IPS-18c (cell line): ENCODE measurements at regions not wholly inside any gene's neighbourhood (a gene's known extent, or its start where the extent isn't known, plus 50 kb on each side); places are given as distances from the start of the nearest gene placed in this dataset.

Experiments
- H3K4me3 ChIP-seq: 2 replicates; pipeline ENCODE4 v1.7.0; 2013; ENCODE audit warnings: low read depth, mild to moderate bottlenecking, low read length, moderate library complexity; ENCODE audit not compliant: insufficient read depth
- H3K9me3 ChIP-seq: one replicate; pipeline ENCODE4 v1.6.1; 2013; ENCODE audit warnings: mild to moderate bottlenecking, low read length, moderate library complexity; ENCODE audit not compliant: control insufficient read depth, insufficient read depth

- no peaks in the 10 kb centered on the region for H3K9me3 ChIP-seq
Observed at GRCh38 chrX:113977887-113978286, 606.0 kb upstream of the HTR2C start.

DNA sequence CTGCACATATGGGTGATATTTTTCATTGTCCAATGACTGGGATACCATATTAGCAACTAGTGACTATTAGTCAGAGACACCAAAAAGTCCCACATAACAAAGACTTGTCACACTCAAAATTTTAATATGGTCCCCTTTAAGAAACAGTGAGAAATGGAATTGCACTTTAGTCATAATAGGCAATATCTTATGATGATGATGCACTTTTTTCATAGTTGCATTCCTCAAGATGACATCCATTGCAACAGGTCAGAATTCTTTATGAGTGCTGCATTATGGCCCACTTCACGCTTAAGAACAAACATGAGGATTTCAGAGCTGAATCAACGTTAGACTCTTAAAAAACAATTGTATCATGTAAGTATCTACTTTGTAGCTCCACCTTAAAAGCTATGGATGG lies 608.4 kb upstream of the HTR2C start:
- no peaks in the 10 kb centered on the region for H3K9me3 ChIP-seq
- no peak overlapping the region for H3K4me3 ChIP-seq

More at GRCh38 chrX:113977887-113978286, 606.0 kb upstream of the HTR2C start:
- H3K4me3 ChIP-seq = no peak overlapping the region

DNA sequence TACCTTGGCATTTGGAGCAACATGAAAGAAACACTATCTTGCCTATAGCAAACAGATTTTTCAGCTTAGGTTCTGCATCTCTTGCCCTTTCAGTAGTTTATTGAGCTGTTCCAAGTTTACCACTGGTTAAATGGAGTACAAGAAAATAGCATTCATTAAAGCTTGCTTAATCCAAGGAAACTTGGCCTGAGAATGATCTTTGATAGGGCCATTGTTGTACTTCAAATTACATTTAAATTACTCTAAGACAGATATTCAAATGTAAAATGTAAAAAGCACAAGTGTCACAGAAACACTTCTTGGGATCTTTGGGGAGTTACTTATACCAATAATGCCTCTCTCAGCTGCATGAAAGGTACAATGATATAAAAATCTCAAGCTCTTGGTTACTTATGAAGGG lies 609.0 kb upstream of the HTR2C start:
- H3K9me3 ChIP-seq = no peaks in the 10 kb centered on the region
- no peak overlapping the region for H3K4me3 ChIP-seq

GRCh38 chrX:113973706-113974105 lies 610.2 kb upstream of the HTR2C start:
- H3K9me3 ChIP-seq = no peaks in the 10 kb centered on the region
- H3K4me3 ChIP-seq = no peak overlapping the region

GRCh38 chrX:113966791-113967190 lies 617.1 kb upstream of the HTR2C start:
- Histone ChIP-seq H3K9me3 (no peaks in the 10 kb centered on the region), H3K4me3 (no peak overlapping the region)

GRCh38 chrX:113962343-113962742 lies 621.5 kb upstream of the HTR2C start:
- H3K9me3 ChIP-seq = no peaks in the 10 kb centered on the region
- no peak overlapping the region for H3K4me3 ChIP-seq

- Histone ChIP-seq H3K9me3 (no peaks in the 10 kb centered on the region), H3K4me3 (no peak overlapping the region)
Observed at GRCh38 chrX:113959912-113960626, 623.8 kb upstream of the HTR2C start.

- Histone ChIP-seq H3K9me3 (no peaks in the 10 kb centered on the region), H3K4me3 (no peak overlapping the region)
Observed at GRCh38 chrX:113956936-113957335, 627.0 kb upstream of the HTR2C start.

DNA sequence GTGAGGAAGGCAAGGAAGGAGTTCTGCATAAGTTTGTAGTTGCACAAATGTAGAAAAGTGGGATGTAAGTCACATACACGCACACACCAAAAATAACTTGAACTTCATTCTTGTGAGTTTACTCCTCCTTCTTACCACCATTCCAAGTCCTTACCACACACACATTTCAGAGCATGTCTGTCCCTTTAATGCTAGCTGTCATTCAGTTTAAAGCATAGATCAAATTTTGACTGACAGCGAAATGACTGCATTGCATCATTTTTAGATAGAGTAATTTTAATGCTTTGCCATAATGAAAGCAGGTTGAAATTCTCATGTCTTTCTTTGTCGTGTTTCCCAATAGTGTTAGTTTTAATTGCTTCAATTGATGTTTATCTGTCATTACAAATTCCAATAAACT lies 629.6 kb upstream of the HTR2C start:
- Histone ChIP-seq H3K9me3 (no peaks in the 10 kb centered on the region), H3K4me3 (no peak overlapping the region)

GRCh38 chrX:113950081-113950678 lies 633.7 kb upstream of the HTR2C start:
- H3K4me3 ChIP-seq = no peak overlapping the region
- H3K9me3 ChIP-seq = no peaks in the 10 kb centered on the region

GRCh38 chrX:113947548-113947947 lies 636.3 kb upstream of the HTR2C start:
- Histone ChIP-seq H3K4me3 (no peak overlapping the region), H3K9me3 (no peaks in the 10 kb centered on the region)

GRCh38 chrX:113935518-113935917 lies 648.4 kb upstream of the HTR2C start:
- no peak overlapping the region for H3K4me3 ChIP-seq
- H3K9me3 ChIP-seq = no peaks in the 10 kb centered on the region

- Histone ChIP-seq H3K4me3 (no peak overlapping the region), H3K9me3 (no peaks in the 10 kb centered on the region)
Observed at GRCh38 chrX:113933931-113934330, 650.0 kb upstream of the HTR2C start.

DNA sequence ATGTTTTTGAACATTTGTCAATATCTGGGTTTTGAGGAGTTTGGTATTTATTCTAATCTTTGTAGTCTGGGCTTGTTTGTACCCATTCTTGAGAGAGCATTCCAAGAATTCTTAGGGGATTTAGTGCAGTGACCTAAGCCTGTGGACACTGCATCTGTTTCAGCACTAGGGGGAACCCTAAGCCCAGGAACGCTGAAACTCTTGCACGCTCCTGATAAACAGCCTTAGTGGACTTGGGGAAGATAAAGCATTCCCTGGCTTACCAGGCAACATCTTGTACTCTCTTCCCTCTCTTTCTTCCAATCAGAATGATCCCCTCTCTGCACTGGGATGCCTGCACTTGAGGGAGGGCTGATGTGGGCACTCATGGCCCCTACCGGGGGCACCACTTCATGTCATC lies 654.9 kb upstream of the HTR2C start:
- Histone ChIP-seq H3K4me3 (no peak overlapping the region), H3K9me3 (no peaks in the 10 kb centered on the region)

- H3K4me3 ChIP-seq = no peak overlapping the region
- no peaks in the 10 kb centered on the region for H3K9me3 ChIP-seq
Observed at GRCh38 chrX:113920661-113921060, 663.2 kb upstream of the HTR2C start.

GRCh38 chrX:113919387-113919786 lies 664.5 kb upstream of the HTR2C start:
- no peak overlapping the region for H3K4me3 ChIP-seq
- no peaks in the 10 kb centered on the region for H3K9me3 ChIP-seq

DNA sequence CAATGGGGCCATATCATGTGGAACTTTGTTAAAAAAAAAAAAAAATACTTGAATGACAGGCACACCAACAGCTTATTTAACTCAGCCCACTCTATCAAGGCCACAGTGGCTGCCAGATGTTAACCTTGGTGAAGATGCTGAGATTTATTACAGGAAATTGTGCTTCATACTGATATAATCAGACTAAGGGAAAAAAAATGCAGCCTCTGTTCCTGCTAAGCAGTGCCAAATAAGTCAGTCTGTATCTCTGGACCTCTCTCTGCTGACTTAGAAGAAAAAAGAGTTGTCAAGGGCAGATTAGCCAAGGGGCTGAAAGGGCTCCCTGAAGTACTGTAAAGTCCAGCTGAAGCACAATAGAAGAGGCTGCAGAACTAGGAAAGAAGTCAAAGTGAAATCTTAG lies 677.7 kb upstream of the HTR2C start:
- H3K4me3 ChIP-seq = no peak overlapping the region
- no peaks in the 10 kb centered on the region for H3K9me3 ChIP-seq

DNA sequence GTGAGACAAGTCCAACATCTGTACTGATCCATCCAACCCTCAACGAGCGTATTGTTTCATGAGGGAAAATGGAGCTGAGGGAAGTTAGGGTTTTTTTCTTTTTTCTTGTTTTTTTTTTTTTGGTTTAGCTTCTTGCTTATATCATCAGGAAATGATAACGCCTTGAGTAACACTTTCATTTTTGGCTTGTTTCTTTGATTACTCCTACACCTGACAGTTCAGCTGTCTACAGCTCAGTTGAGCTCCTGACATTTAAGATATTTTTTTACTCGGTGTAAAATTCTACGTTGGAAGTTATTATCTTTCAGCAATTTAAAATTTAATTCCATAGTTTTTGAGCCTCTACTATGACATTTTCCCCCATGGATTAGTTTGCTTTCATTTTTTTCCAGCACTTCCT lies 691.0 kb upstream of the HTR2C start:
- no peak overlapping the region for H3K4me3 ChIP-seq
- no peaks in the 10 kb centered on the region for H3K9me3 ChIP-seq

DNA sequence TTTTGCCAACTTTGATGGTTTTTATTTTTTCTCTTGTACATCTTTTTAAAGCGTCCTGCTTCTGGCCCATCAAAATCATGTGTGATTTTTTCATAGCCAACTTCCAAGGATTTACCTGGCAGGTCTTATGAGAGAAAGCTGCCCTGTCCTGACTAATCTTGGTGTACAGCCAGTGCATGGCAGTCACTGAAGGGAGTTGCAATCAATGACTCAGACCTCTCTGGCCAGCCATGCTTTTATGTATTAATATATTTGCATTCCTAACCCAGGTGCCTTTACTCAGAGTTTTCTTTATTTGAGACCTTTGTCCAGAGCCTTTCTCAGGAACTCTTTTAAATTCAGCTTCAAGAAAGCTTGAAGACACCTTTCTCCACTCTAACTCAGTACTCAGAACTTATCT lies 691.5 kb upstream of the HTR2C start:
- no peaks in the 10 kb centered on the region for H3K9me3 ChIP-seq
- no peak overlapping the region for H3K4me3 ChIP-seq
